GM12878 (cell line): ENCODE measurements at regions not wholly inside any gene's neighbourhood (a gene's known extent, or its start where the extent isn't known, plus 50 kb on each side); places are given as distances from the start of the nearest gene placed in this dataset.

Experiments used
- ATAC-seq: fragments of 200-7000 bp; cut with Tn5 transposase; 3 replicates; pipeline ENCODE4 v1.9.1; 2020; ENCODE audit warnings: mild to moderate bottlenecking, moderate library complexity
- BruUV-seq: library from RNA; stranded (reverse); fragments of 400-500 nt; replicated peaks from 2 replicates; lab custom pipeline; 2021; lab: Mats Ljungman, UMichigan
- CTCF ChIA-PET: fragments of 300-600 bp; sonication (Branson Sonifier 250); formaldehyde crosslinking; extraction: SDS; loops from one replicate; lab custom pipeline; 2021; ENCODE audit warnings: inconsistent platforms; lab: Yijun Ruan, JAX
- POLR2A ChIA-PET: fragments of 350-600 bp; formaldehyde crosslinking; extraction: SDS; loops from one replicate; lab custom pipeline; 2021; ENCODE audit warnings: inconsistent platforms; lab: Charles Lee
- RAD21 ChIA-PET: fragments of 300-600 bp; sonication (Branson Sonifier 250); formaldehyde crosslinking; loops from one replicate; lab custom pipeline; 2023; ENCODE audit warnings: antibody characterized with exemption; ENCODE audit not compliant: unreplicated experiment; lab: Charles Lee
- SMC1A ChIA-PET: fragments of 300-600 bp; sonication (Branson Sonifier 250); formaldehyde crosslinking; loops from one replicate; lab custom pipeline; 2023; ENCODE audit not compliant: unreplicated experiment, uncharacterized antibody; lab: Charles Lee
- DNase-seq: peaks from one replicate; pipeline ENCODE4 v3.0.0-alpha.2; 2011; ENCODE audit warnings: low read depth, low spot score
- FAIRE-seq: peaks from 3 replicates; lab custom pipeline; 2011; peaks lifted over from hg19 to GRCh38; lab: Jason Lieb, UNC
- H2AFZ ChIP-seq: 2 replicates; pipeline ENCODE4 v1.6.0; 2011; ENCODE audit warnings: low read depth, low read length, control low read depth; ENCODE audit not compliant: control insufficient read depth
- H3K27ac ChIP-seq: 2 replicates; pipeline ENCODE4 v1.5.1; 2011; ENCODE audit warnings: control low read depth; ENCODE audit not compliant: control insufficient read depth, insufficient read depth
- H3K27me3 ChIP-seq, 2 experiments: replicated peaks in 1 of 2; 2 replicates each; pipeline versions ENCODE4 v1.6.0 to v1.6.1; 2011; ENCODE audit warnings: low read length in 1 of 2; ENCODE audit not compliant: control insufficient read depth in 2 of 2, insufficient read depth in 2 of 2
- H3K36me3 ChIP-seq, 2 experiments: 2 replicates each; pipeline ENCODE4 v1.5.1; 2011; ENCODE audit warnings: low read length in 1 of 2; ENCODE audit not compliant: control insufficient read depth in 2 of 2, insufficient read depth in 2 of 2
- H3K4me1 ChIP-seq: 2 replicates; pipeline ENCODE4 v1.6.1; 2011; ENCODE audit warnings: mild to moderate bottlenecking, low read length, moderate library complexity, mixed read lengths; ENCODE audit not compliant: control insufficient read depth, insufficient read depth
- H3K4me2 ChIP-seq: 2 replicates; pipeline ENCODE4 v1.6.0; 2011; ENCODE audit warnings: control low read depth; ENCODE audit not compliant: control insufficient read depth, insufficient read depth
- H3K4me3 ChIP-seq: fragments of 200-600 bp; sonication (generic); 2 replicates; pipeline ENCODE4 v1.5.1; 2016
- H3K79me2 ChIP-seq: 2 replicates; pipeline ENCODE4 v1.6.0; 2011; ENCODE audit warnings: low read length; ENCODE audit not compliant: control insufficient read depth, insufficient read depth
- H3K9ac ChIP-seq: 2 replicates; pipeline ENCODE4 v1.8.0; 2011; ENCODE audit warnings: low read length, control low read depth, mixed read lengths; ENCODE audit not compliant: control insufficient read depth, insufficient read depth
- H3K9me3 ChIP-seq: replicated peaks from 3 replicates; pipeline ENCODE4 v1.5.1; 2011; ENCODE audit warnings: mild to moderate bottlenecking, low read length; ENCODE audit not compliant: control insufficient read depth, insufficient read depth
- H4K20me1 ChIP-seq: 2 replicates; pipeline ENCODE4 v1.6.0; 2011; ENCODE audit not compliant: control insufficient read depth, insufficient read depth
- E4F1 ChIP-seq: fragments of 450-650 bp; IDR thresholded peaks from 2 replicates; pipeline ENCODE4 v1.6.1; 2018; ENCODE audit warnings: borderline replicate concordance, mild to moderate bottlenecking; ENCODE audit not compliant: partially characterized antibody
- EP300 ChIP-seq, 2 experiments: fragments of 150-350 bp in 1 of 2; IDR thresholded peaks; 2 replicates each; pipeline ENCODE4 v1.6.1; 2011 to 2012; ENCODE audit warnings: low read depth in 2 of 2, low read length in 2 of 2, borderline replicate concordance in 1 of 2, improper control_type of control experiment in 1 of 2, inconsistent platforms in 1 of 2; ENCODE audit not compliant: control insufficient read depth in 1 of 2
- IRF3 ChIP-seq: fragments of 450-650 bp; IDR thresholded peaks from 2 replicates; pipeline ENCODE4 v1.6.1; 2014; ENCODE audit warnings: mild to moderate bottlenecking
- RUNX3 ChIP-seq: IDR thresholded peaks from 2 replicates; pipeline ENCODE4 v1.6.1; 2012; ENCODE audit warnings: low read length, inconsistent platforms
- SIX5 ChIP-seq: IDR thresholded peaks from 2 replicates; pipeline ENCODE4 v1.6.1; 2011; ENCODE audit warnings: mild to moderate bottlenecking, low read depth, low read length, moderate library complexity; ENCODE audit not compliant: severe bottlenecking
- SP1 ChIP-seq: IDR thresholded peaks from one replicate; pipeline ENCODE4 v1.6.1; 2011; ENCODE audit warnings: low read depth, low read length
- WGBS: methylation state at CpG from one replicate; pipeline ENCODE4 v1.1.6; 2016; ENCODE audit warnings: low lambda C conversion rate; ENCODE audit not compliant: insufficient replicate concordance, insufficient coverage; ENCODE audit errors: missing lambda C conversion rate; 5-methylcytosine and 5-hydroxymethylcytosine counted together
- in situ Hi-C: fragments of 300-500 bp; cut with MboI; formaldehyde crosslinking; loops from 9 replicates; pipeline ENCODE4 v1.14.3; 2018; ENCODE audit warnings: mixed read lengths
- intact Hi-C: fragments of 100-400 bp; cut with micrococcal nuclease; formaldehyde crosslinking; loops from one replicate; pipeline ENCODE4 v1.14.2; 2022; ENCODE audit not compliant: unreplicated experiment

DNA sequence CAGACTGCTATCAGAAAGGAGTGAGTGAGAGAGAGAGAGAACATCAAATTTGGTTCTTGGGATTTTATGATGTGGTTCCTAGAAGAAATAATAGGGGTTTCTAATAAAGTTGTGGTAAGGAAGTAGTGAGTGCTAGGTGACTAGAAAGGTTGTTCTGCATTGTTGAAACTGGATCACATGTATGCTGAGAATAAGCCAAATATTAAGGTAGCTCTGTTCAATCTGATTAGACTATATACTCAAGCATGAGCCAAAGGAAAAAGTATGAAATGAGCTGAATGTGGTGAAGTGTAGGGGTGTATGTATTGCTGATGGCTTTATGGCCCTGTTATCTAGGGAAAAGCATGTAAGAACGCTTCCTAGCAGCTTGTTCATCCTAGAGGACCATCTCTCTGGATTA lies 63.0 kb upstream of the IMPG1 start:
- SMC1A ChIA-PET, result interaction anchor here (1.0 to 2.2 kb wide), 2 partner anchors 11 to 21 kb away, joined by 3 to 5 read pairs; no protein-coding TSS in a partner anchor
- no TSS peak for BruUV-seq

DNA sequence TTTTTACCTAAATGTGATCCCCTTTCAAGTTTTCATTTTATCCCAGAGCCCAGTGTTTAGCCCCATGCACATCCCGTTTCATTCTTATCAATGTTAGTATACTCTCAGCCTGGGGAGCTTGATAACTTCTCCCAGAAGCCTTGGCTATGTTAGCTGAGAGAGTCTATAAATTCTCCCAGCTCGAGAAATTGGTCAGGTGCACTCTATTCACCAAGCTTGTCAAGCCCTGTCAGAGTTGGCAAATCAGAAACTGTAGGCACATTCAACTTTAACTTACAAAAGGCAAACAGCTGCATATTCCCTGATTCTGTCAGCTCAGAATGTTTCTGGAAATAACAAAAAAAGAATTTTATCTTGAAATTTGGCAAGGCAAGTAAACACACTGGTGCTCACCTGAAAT lies 62.2 kb upstream of the IMPG1 start:
- Histone ChIP-seq H4K20me1 (no peaks in the 10 kb centered on the region), H2AFZ (no peak overlapping the region), H3K36me3 (no peaks in the 10 kb centered on the region), H3K4me2 (no peak overlapping the region), H3K9ac (no peak overlapping the region), H3K4me3 (no peak overlapping the region), H3K27me3 (no peaks in the 10 kb centered on the region), H3K9me3 (no peaks in the 10 kb centered on the region), H3K79me2 (no peaks in the 10 kb centered on the region), H3K4me1 (no peaks in the 10 kb centered on the region), H3K27ac (no peak overlapping the region)
- intact Hi-C loops, result no loop called here
- WGBS, result 5% methylated on average over 2 of the region's 2 CpGs
- CTCF ChIA-PET, result interaction anchor here (0.5 kb wide), 1 partner anchor 44 kb away, joined by 4 read pairs; no protein-coding TSS in a partner anchor
- RAD21 ChIA-PET, result no interaction called here
- no peak for FAIRE-seq
- in situ Hi-C loops, result no loop called here
- TF ChIP-seq IRF3 (no peak), E4F1 (no peak), SIX5 (no peak), SP1 (no peak)
- POLR2A ChIA-PET, result no interaction called here
- no TSS peak for BruUV-seq
- no peak for ATAC-seq
- SMC1A ChIA-PET, result interaction anchor here (1.3 to 2.2 kb wide), 2 partner anchors 10 to 12 kb away, joined by 3 to 5 read pairs; no protein-coding TSS in a partner anchor
- DNase-seq, result no peak

More for the DNA sequence above, 63.0 kb upstream of the IMPG1 start:
- ChIA-PET POLR2A (no interaction called here), CTCF (no interaction called here), RAD21 (no interaction called here)
- no peaks in the 10 kb centered on the region for H3K4me1 ChIP-seq
- H4K20me1 ChIP-seq, result no peaks in the 10 kb centered on the region
- no peaks in the 10 kb centered on the region for H3K36me3 ChIP-seq
- in situ Hi-C loops (no loop called here), intact Hi-C loops (no loop called here)
- ATAC-seq, result no peak
- no peak overlapping the region for H3K9ac ChIP-seq
- H3K79me2 ChIP-seq, result no peaks in the 10 kb centered on the region
- no peak overlapping the region for H3K4me2 ChIP-seq
- H3K4me3 ChIP-seq, result no peak overlapping the region
- no peaks in the 10 kb centered on the region for H3K9me3 ChIP-seq
- DNase-seq, result no peak
- 0% methylated on average over 1 of the region's 1 CpG for whole genome bisulfite sequencing
- FAIRE-seq, result no peak
- H3K27me3 ChIP-seq, result no peaks in the 10 kb centered on the region
- no peak overlapping the region for H2AFZ ChIP-seq
- TF ChIP-seq RUNX3 (no peak), EP300 (IDR thresholded peaks at IDR 0.05; ENCODE audit: borderline replicate concordance in 1 of 2, control insufficient read depth in 1 of 2, low read depth in 2 of 2, low read length in 2 of 2) (no peak)
- no peak overlapping the region for H3K27ac ChIP-seq
